ENCODE measurements at regions not wholly inside any gene's neighbourhood (a gene's known extent, or its start where the extent isn't known, plus 50 kb on each side); places are given as distances from the start of the nearest gene placed in this dataset.

GRCh38 chrX:80098038-80098437, 83.5 kb downstream of the TBX22 start:
- DNase-seq, result no peak

GRCh38 chrX:80120335-80120734, 105.8 kb downstream of the TBX22 start:
- DNase-seq, result no peak

GRCh38 chrX:80138938-80139337, 124.4 kb downstream of the TBX22 start:
- no peak for DNase-seq

GRCh38 chrX:80139564-80139963, 125.0 kb downstream of the TBX22 start:
- no peak for DNase-seq

- peak in 1 of 58 donors; percentile 0 for DNase-seq
Observed at GRCh38 chrX:80170581-80170980, 156.0 kb downstream of the TBX22 start.

- DNase-seq, result no peak
Observed at GRCh38 chrX:80173261-80173660, 158.7 kb downstream of the TBX22 start.

GRCh38 chrX:80174925-80175574, 160.5 kb downstream of the TBX22 start:
- DNase-seq, result no peak

- no peak for DNase-seq
Observed at GRCh38 chrX:80181079-80181478, 166.5 kb downstream of the TBX22 start.

- no peak for DNase-seq
Observed at GRCh38 chrX:80184854-80185253, 170.3 kb downstream of the TBX22 start.

- no peak for DNase-seq
Observed at GRCh38 chrX:80206647-80207046, 192.1 kb downstream of the TBX22 start.

- DNase-seq, result no peak
Observed at GRCh38 chrX:80207327-80207726, 192.8 kb downstream of the TBX22 start.

- DNase-seq, result no peak
Observed at GRCh38 chrX:80216086-80216485, 201.5 kb downstream of the TBX22 start.

GRCh38 chrX:80223982-80224579, 196.2 kb upstream of the TENT5D start:
- DNase-seq, result no peak

- no peak for DNase-seq
Observed at GRCh38 chrX:80229626-80230025, 190.6 kb upstream of the TENT5D start.

- DNase-seq, result no peak
Observed at GRCh38 chrX:80237072-80237471, 183.2 kb upstream of the TENT5D start.

GRCh38 chrX:80246271-80246670, 174.0 kb upstream of the TENT5D start:
- no peak for DNase-seq

- no peak for DNase-seq
Observed at GRCh38 chrX:80266287-80266686, 154.0 kb upstream of the TENT5D start.

GRCh38 chrX:80266979-80267378, 153.3 kb upstream of the TENT5D start:
- no peak for DNase-seq

GRCh38 chrX:80267790-80268189, 152.5 kb upstream of the TENT5D start:
- no peak for DNase-seq

- no peak for DNase-seq
Observed at GRCh38 chrX:80282535-80282934, 137.7 kb upstream of the TENT5D start.

GRCh38 chrX:80285131-80285773, 135.0 kb upstream of the TENT5D start:
- DNase-seq, result peak in 1 of 58 donors; percentile 0

GRCh38 chrX:80290834-80291233, 129.4 kb upstream of the TENT5D start:
- DNase-seq, result no peak

- DNase-seq, result no peak
Observed at GRCh38 chrX:80293354-80293753, 126.9 kb upstream of the TENT5D start.
